Gastroesophageal sphincter (tissue), 4 donors: ENCODE measurements at regions not wholly inside any gene's neighbourhood (a gene's known extent, or its start where the extent isn't known, plus 50 kb on each side); places are given as distances from the start of the nearest gene placed in this dataset.

ENCODE experiments used
- ATAC-seq: fragments of 150-250 bp; one replicate; pipeline ENCODE4 v1.9.1; 2016; ENCODE audit warnings: mild to moderate bottlenecking, moderate library complexity
- H3K27ac ChIP-seq, 4 donors: fragments of 200-600 bp; sonication (generic) in 3 of 4; 1 replicate in 3 of 4; 2 replicates in 1 of 4; pipeline ENCODE4 v1.5.1; 2016 to 2019
- H3K27me3 ChIP-seq: fragments of 200-600 bp; sonication (generic); one replicate; pipeline ENCODE4 v1.5.1; 2019
- H3K36me3 ChIP-seq, 2 donors: fragments of 200-600 bp; sonication (generic); one replicate each; pipeline ENCODE4 v1.5.1; 2019; ENCODE audit warnings: control low read depth in 1 of 2
- H3K4me1 ChIP-seq, 3 donors: fragments of 200-600 bp; sonication (generic); 1 replicate in 2 of 3; 2 replicates in 1 of 3; pipeline ENCODE4 v1.5.1; 2016 to 2019; ENCODE audit warnings: control low read depth in 2 of 3
- H3K4me3 ChIP-seq, 2 donors: fragments of 200-600 bp; sonication (generic); one replicate each; pipeline ENCODE4 v1.5.1; 2019; ENCODE audit warnings: mild to moderate bottlenecking in 1 of 2, moderate library complexity in 1 of 2
- H3K9me3 ChIP-seq, 3 donors: fragments of 200-600 bp; sonication (generic); one replicate each; pipeline ENCODE4 v1.5.1; 2017 to 2019; ENCODE audit warnings: control low read depth in 2 of 3
- CTCF ChIP-seq, 4 experiments: fragments of 200-600 bp in 2 of 4; fragments of 450-650 bp in 2 of 4; sonication (generic) in 1 of 4; IDR thresholded peaks; one replicate each; pipeline ENCODE4 v1.5.1; 2017 to 2019; ENCODE audit warnings: antibody characterized with exemption in 4 of 4, mild to moderate bottlenecking in 2 of 4, moderate library complexity in 2 of 4
- EP300 ChIP-seq: sonication (generic); formaldehyde crosslinking; IDR thresholded peaks from one replicate; pipeline ENCODE4 v1.6.1; 2017; ENCODE audit warnings: antibody characterized with exemption, mild to moderate bottlenecking
- POLR2A ChIP-seq, 2 donors: fragments of 450-650 bp; IDR thresholded peaks; one replicate each; pipeline ENCODE4 v1.6.1; 2017; ENCODE audit warnings: antibody characterized with exemption in 2 of 2, mild to moderate bottlenecking in 2 of 2, moderate library complexity in 1 of 2
- POLR2AphosphoS5 ChIP-seq: sonication (generic); formaldehyde crosslinking; IDR thresholded peaks from one replicate; pipeline ENCODE4 v1.6.1; 2017; ENCODE audit warnings: antibody characterized with exemption
- WGBS, 2 donors: methylation state at CpG; one replicate each; pipeline ENCODE4 v1.1.5; 2018; ENCODE audit warnings: low coverage in 1 of 2; 5-methylcytosine and 5-hydroxymethylcytosine counted together

DNA sequence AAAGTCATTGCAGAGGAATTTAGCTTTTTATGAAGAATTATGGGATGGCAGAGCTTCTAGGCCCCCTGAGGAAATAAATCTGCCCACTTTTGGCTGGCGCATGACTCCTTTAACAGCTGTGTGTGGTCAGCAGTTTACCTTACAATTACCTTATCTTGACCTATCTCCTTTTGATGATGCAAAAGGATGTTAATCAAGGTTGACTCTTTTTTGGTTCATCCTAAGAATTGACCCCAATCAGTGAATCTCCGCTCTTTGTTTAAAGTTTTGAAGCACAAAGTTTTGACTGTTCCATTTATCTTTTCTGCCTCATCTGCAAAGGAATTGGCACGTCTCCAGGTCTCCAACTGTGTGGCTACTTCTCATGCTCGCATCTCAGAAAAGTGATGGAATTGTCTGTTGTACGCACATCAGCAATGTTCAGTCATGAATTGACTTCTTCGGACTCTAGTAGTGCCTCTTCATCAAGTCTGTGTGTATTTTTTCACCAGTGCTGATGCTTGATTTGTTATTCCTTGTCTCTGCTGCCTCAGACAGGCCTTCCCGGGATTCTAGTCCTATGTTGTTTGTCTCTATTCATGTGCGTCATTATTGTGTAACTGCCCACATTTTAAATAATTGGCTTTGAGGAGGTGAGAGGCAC is 196.2 kb upstream of the CFAP20DC start:
- ATAC-seq: no peak
- Histone ChIP-seq H3K36me3 (no peaks in the 10 kb centered on the region), H3K4me3 (no peak overlapping the region), H3K27ac (no peak overlapping the region), H3K27me3 (no peaks in the 10 kb centered on the region), H3K4me1 (peaks cover 0 to 11% (median 4%) of the 10 kb centered on the region in 3 donors), H3K9me3 (no peaks in the 10 kb centered on the region)
- WGBS, 2 donors: 31 to 52% methylated on average over 8 of the region's 8 CpGs
- TF ChIP-seq CTCF (IDR thresholded peaks at IDR 0.05) (no peak), EP300 (no peak), POLR2A (IDR thresholded peaks at IDR 0.05) (no peak), POLR2AphosphoS5 (no peak)

GRCh38 chr3:59245300-59245858 is 195.6 kb upstream of the CFAP20DC start:
- Histone ChIP-seq H3K4me3 (no peak overlapping the region), H3K9me3 (no peaks in the 10 kb centered on the region), H3K4me1 (peaks cover 0 to 11% (median 4%) of the 10 kb centered on the region in 3 donors), H3K36me3 (no peaks in the 10 kb centered on the region), H3K27ac (no peak overlapping the region), H3K27me3 (no peaks in the 10 kb centered on the region)
- TF ChIP-seq POLR2A (IDR thresholded peaks at IDR 0.05) (no peak), POLR2AphosphoS5 (no peak), EP300 (no peak), CTCF (IDR thresholded peaks at IDR 0.05) (no peak)
- 11 to 19% methylated on average over 5 of the region's 5 CpGs for WGBS, 2 donors
- no peak for ATAC-seq

DNA sequence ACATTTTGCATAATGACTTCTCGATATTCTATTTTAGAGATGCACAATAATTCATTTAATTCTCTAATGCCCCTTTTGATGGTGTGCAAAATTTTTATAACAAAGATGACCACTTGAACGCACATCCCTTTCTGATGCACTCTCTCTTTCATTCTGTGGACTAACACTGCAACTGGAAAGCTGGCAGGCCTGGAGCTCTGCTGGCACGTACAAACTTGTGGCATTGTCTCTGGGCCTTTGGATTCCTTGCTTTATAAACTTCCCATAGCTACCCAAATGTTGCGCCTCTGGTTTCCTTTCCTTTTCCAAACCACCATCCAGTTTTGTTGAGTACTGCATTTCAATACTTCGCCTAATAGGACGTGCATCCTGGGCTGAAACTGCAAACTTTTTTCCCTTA is 194.5 kb upstream of the CFAP20DC start:
- WGBS, 2 donors: 77 to 89% methylated on average over 6 of the region's 6 CpGs
- Histone ChIP-seq H3K4me1 (peaks cover 0 to 11% (median 4%) of the 10 kb centered on the region in 3 donors), H3K36me3 (no peaks in the 10 kb centered on the region), H3K4me3 (no peak overlapping the region), H3K27me3 (no peaks in the 10 kb centered on the region), H3K27ac (no peak overlapping the region), H3K9me3 (no peaks in the 10 kb centered on the region)
- TF ChIP-seq CTCF (IDR thresholded peaks at IDR 0.05) (no peak), EP300 (no peak), POLR2A (IDR thresholded peaks at IDR 0.05) (no peak), POLR2AphosphoS5 (no peak)
- no peak for ATAC-seq

GRCh38 chr3:59243476-59243875 is 193.7 kb upstream of the CFAP20DC start:
- WGBS, 2 donors: 83 to 84% methylated on average over 1 of the region's 1 CpG
- Histone ChIP-seq H3K4me1 (peaks cover 0 to 11% (median 4%) of the 10 kb centered on the region in 3 donors), H3K4me3 (no peak overlapping the region), H3K27me3 (no peaks in the 10 kb centered on the region), H3K36me3 (no peaks in the 10 kb centered on the region), H3K9me3 (no peaks in the 10 kb centered on the region), H3K27ac (no peak overlapping the region)
- TF ChIP-seq EP300 (no peak), CTCF (IDR thresholded peaks at IDR 0.05) (no peak), POLR2AphosphoS5 (no peak), POLR2A (IDR thresholded peaks at IDR 0.05) (no peak)
- no peak for ATAC-seq

DNA sequence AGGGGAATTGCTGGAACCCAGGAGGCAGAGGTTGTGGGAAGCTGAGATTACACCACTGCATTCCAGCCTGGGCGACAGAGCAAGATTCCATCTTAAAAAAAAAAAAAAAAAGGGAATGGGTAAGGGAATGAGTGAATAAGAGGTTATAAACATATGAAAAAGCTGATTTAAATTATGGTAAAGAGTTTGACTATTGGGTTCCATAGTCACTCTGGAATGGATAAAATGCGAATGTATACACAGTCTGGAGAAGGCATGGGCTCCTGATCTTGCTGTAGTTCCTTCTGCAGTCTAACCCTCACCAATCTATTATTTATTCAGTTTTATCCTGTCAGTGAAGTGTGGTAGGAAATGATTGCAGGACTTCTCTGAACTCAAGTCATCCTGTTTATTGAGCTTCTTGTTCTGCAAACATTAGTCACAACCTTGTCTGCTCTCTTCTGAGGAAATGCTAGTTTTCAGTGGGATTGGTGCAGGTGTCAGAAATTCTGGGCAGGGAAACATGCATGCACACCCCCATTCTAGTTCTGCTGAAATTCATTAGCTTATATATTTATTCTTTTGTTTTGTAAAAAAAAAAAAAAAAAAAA is 190.9 kb upstream of the CFAP20DC start:
- Histone ChIP-seq H3K27me3 (no peaks in the 10 kb centered on the region), H3K36me3 (no peaks in the 10 kb centered on the region), H3K9me3 (no peaks in the 10 kb centered on the region), H3K4me3 (no peak overlapping the region), H3K27ac (no peak overlapping the region), H3K4me1 (peaks cover 0 to 12% (median 3%) of the 10 kb centered on the region in 3 donors)
- WGBS, 2 donors: 81 to 100% methylated on average over 2 of the region's 2 CpGs
- ATAC-seq: no peak
- no peak for TF ChIP-seq POLR2AphosphoS5
- no peak for TF ChIP-seq EP300
- no peak for TF ChIP-seq CTCF (IDR thresholded peaks at IDR 0.05)
- TF ChIP-seq POLR2A (IDR thresholded peaks at IDR 0.05): no peak
